HG03097 (cell line): ENCODE measurements at regions not wholly inside any gene's neighbourhood (a gene's known extent, or its start where the extent isn't known, plus 50 kb on each side); places are given as distances from the start of the nearest gene placed in this dataset.

ENCODE experiments used
- ATAC-seq: cut with Tn5 transposase; IDR thresholded peaks from one replicate; pipeline ENCODE4 v1.9.1; 2021; ENCODE audit not compliant: unreplicated experiment, low FRiP score

DNA sequence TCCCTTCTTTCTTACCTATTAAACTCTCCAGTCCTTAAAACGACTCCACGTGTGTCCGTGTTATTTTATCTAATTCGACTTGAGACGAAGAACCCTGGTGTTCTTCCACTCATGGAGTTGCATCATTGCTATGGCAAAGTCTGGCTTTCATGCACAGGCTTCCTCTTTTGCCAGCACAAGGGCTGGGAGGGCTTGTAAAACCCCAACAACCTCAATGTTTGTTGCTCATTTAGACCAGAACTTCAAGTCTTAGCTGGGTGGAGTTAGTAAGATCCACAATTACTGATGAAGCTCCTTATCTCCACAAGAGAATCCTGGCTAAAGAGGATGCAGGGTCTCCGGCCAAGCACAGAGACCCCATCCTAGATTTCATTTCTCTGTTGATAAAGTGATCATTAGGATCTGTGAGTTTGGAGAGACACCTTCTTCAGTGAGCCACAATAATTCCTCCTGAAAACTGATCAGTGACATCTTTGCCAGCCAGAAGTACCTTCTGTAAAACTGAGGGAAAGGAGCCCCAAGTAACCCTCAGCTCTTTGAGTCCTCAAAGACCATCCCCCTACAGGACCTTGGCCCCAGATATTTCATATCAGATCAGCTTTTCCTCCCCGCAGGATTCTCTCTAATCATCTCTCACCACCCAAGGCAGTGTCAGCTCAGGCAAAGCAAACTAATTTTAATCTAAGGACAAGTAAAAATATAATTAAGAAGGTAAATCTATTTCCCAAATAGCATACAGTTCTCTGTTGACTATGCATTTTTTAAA is 514.6 kb downstream of the FUT8 start:
- no peak for ATAC-seq

- ATAC-seq: no peak
Observed at GRCh38 chr14:65927931-65928356, 515.4 kb downstream of the FUT8 start.

DNA sequence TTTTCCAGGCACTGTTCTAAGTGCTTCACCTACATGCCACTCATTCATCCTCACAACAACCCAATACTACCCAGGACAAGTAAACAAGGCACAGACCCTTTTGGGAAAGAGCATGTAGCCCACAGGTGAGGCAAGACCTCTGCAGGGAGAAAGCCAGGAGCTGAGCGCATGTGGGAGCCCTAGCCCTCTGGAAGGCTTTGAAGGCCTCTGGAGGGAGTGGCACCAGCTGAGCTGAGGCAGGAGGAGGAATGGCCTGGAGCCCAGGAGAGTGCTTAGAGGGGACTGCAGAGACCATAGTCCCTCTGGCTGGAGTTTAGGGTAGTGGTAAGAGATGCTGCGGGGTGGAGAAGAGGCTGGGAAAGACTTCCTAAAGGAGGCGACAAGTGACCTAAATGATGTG is 516.5 kb downstream of the FUT8 start:
- ATAC-seq: no peak

DNA sequence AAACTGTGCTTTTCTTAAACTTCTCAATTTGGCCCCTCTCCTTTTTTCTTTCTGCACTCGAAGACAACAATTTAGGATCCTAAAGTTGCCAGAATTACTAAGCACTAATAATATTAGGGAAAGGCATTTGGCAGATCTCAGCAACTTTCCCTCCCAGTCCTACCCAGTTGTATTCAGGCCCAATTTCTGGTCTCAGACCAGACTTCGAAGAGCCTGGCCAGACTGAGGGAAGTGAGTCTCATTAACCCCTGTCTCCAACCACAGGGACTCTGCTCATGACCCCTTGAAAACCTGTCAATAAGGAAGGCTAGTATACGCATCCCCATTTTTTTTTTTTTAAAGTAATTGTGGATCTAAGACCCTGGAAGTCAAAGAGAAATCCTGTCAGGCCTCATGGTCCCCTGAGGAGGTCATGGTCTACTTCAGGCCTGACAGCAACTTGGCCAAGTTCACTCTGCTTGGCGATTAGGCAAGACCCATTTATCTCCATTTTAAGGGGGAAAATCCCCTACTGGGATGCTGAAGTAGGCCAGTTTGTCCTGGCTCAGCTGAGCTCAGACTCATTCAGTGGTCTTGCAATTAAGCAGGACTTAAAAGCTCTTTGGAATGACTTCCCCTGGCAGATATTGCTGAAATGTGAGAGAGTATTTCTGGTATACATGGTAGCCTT is 521.0 kb downstream of the FUT8 start:
- no peak for ATAC-seq

DNA sequence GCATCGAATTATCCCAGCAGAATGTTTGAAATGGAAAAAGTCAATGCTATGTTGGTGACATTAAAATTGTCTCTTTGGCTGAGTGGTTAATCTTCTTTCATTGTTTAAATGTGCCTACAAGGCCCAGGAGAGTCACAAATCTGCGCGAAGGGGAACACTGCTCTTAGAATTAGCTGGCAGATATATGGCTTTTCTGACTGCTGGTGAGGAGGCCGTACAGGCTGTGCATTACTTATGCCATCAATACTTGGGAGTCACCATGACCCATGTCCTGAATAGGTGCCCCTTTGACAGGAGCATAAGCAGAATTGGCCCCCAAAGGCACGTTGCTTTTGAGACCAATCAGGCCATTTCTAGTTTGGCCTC is 521.5 kb downstream of the FUT8 start:
- no peak for ATAC-seq

GRCh38 chr14:65936342-65936975 is 523.9 kb downstream of the FUT8 start:
- no peak for ATAC-seq

GRCh38 chr14:65937079-65937959 is 524.8 kb downstream of the FUT8 start:
- no peak for ATAC-seq

DNA sequence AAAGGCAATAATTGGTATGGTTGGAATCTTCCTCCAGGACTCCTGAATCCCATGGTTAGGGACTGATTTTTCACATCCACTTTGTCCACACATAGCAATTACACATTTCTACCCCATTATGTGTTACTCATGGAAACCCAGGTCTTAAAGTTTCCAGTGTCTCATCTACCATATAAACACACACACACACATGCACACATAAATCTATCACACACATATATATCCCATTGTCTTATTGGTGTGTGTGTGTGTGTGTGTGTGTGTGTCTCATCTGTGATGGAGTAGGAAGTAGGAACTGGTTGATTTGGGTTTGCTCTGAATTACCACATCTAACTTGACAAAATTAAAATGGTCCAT is 525.4 kb downstream of the FUT8 start:
- no peak for ATAC-seq

GRCh38 chr14:65938738-65939137 is 526.2 kb downstream of the FUT8 start:
- no peak for ATAC-seq

- ATAC-seq: no peak
Observed at GRCh38 chr14:65939184-65939583, 526.7 kb downstream of the FUT8 start.

DNA sequence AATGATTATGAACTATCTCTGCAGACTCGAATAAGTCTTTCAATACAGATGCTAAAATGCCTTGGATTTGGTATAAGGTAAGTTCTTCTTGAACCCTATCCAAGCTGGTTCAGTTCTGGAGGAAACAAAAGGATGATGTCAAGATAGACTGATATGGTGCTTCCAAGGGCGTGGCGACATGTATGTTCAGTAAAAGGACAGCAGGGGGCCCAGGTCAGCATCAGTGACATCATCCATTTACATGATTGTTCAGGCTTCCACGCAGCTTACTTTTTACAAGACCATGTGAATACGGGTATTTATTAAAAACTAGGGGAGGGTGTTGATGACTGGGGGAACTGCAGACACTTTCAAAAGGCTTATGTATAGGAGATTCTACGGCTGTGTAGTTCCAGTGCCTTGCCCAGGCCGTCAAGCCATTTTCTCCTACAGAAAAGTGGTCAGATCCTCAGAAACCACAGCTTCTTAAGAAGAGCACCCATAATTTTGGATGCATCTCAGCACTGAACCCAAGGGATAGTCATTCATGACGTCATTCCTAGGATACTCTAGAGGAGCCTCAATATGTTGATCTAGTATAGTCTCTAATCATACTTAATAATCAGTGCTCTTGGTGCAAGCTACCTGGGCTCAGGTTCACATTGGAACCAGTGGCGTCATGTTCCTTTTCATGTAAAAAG is 527.7 kb downstream of the FUT8 start:
- ATAC-seq: no peak

DNA sequence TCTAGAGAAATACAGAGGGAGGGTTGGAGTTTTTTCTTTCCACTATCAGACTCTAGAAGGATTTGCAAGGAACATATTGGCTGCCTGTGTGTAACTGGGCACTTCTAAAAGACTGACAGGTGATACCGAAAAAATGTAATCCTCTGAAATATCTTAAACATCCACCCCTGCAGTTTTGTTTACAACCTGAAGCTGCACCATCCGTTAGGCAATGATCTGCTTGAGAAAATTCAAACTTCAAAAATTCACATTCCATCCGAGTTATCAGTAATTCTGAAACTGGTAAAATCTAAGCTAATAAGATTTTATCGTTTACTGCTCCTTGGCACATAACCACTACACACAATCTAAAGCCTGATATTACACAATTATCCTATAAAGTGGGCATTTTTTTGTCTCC is 528.6 kb downstream of the FUT8 start:
- ATAC-seq: no peak

- ATAC-seq: no peak
Observed at GRCh38 chr14:65943150-65943549, 530.6 kb downstream of the FUT8 start.

GRCh38 chr14:65943916-65944410 is 531.4 kb downstream of the FUT8 start:
- ATAC-seq: no peak

DNA sequence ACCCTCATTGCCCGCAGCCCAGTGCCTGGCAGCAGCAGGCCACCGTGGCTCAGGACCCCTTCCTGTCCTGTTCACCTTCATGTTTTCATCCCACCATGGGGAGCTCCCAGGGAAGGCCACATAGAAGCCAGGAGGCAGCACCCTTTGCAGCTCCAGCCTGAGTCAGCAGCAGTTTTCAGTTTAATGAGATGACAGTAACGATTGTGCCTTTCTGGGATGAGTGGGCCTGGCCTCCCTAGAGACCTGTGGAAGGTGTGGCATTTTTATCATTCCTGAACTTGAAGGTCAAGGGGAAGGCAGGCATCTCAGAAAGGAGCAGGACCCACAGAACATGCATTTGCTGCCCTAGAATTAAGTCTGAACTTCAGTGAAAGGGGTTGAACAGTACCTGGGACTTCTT is 532.8 kb downstream of the FUT8 start:
- no peak for ATAC-seq

- ATAC-seq: no peak
Observed at GRCh38 chr14:65946494-65946893, 534.0 kb downstream of the FUT8 start.

- no peak for ATAC-seq
Observed at GRCh38 chr14:65948302-65948701, 535.8 kb downstream of the FUT8 start.

DNA sequence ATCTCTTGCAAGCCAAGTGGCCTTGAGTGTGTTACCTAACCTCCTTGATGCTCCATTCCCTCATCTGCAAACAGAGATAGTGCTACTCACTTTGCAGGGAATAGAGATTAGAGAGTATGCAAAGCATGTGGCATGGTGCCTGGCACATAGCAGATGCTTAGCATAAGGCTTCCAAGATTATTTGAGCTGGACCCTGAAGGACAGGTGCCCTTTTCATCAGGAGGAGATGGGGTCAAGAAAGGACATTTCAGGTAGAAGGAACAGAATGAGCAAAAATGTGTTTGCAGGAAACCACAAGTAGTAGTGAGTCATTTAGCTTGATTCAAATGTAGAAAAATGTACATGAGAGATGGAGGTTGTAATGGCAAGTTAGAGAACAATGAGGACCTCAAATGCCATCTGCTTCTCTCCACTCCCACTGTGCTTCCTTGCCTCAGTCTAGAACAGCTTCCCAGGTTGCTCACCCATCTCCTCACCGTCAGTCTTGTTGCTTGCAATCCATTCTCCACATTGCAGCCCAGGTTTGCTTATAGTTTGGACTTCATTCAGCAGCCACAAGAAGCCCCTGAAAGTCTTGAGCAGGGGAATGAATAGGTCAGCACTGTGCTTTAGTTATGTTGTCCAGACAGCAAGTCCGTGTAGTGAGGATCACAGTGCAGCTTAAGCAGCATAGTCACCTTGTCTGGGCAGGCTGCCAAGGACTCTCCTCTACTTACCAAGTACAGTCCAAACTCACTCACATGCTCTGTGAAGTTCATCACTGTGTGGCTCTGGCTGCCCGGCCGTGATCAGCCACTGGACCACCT is 536.3 kb upstream of the CCDC196 start:
- no peak for ATAC-seq

- no peak for ATAC-seq
Observed at GRCh38 chr14:65954942-65955341, 531.2 kb upstream of the CCDC196 start.
